ENCODE measurements at regions not wholly inside any gene's neighbourhood (a gene's known extent, or its start where the extent isn't known, plus 50 kb on each side); places are given as distances from the start of the nearest gene placed in this dataset.

GRCh38 chr4:13944095-13944511, 316.6 kb upstream of the BOD1L1 start:
- DNase-seq: no peak

- no peak for DNase-seq
These were observed 320.4 kb upstream of the BOD1L1 start for GRCh38 chr4:13947921-13948320.

DNA sequence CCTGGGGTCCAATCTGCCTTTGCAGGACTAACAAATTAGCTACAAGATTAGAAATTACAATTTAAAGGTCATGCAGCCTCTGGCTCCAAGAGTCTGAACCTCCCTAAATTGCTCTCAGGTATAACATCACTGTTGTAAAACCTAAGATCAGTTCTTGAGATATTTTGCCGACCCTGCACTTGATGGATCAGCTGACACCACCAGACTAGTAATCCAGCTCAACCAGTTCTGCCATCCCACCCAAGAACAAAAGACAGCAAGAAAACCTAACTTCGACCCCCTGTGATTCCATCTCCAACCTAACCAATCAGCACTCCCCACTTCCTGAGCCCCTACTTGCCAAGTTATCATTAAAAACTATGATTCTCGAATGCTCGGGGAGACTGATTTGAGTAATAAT, 323.0 kb upstream of the BOD1L1 start:
- no peak for DNase-seq

DNA sequence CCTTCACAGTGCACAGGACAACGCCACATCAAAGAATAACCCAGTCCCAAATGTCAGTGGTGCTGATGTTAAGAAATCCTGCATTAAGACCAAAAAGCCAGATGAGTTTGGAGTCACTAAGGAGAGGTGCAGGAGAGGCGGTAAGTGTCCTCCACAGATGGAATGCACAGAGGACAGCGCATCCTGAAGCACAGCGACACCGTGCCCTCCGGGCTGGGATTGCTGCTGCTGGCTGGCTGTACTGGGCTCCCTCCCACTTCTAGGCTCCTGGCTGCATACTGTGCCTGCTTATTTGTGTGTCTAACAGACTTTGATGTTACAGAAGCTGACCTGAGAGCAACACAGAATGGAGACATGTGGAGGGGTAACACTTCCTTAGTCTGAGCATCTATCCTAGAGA, 325.6 kb upstream of the BOD1L1 start:
- DNase-seq: no peak

DNA sequence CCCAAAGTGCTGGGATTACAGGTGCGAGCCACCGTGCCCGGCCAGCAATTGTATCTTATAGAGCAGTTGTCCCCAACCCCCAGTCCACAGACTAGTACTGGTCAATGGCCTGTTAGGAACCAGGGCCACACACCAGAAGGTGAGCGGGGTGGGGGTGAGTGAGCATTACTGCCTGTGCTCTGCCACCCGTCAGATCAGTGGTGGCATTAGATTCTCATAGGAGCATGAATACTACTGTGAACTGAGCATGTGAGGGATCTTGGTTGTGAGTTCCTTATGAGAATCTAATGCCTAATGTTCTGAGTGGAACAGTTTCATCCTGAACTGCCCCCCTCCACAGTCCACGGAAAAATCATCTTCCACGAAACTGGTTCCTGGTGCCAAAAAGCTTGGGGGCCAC, 328.0 kb upstream of the BOD1L1 start:
- no peak for DNase-seq

GRCh38 chr4:13956947-13957346, 329.4 kb upstream of the BOD1L1 start:
- DNase-seq: no peak

- no peak for DNase-seq
These were observed 330.3 kb upstream of the BOD1L1 start for GRCh38 chr4:13957871-13958270.

GRCh38 chr4:13963601-13964000, 336.1 kb upstream of the BOD1L1 start:
- no peak for DNase-seq

DNA sequence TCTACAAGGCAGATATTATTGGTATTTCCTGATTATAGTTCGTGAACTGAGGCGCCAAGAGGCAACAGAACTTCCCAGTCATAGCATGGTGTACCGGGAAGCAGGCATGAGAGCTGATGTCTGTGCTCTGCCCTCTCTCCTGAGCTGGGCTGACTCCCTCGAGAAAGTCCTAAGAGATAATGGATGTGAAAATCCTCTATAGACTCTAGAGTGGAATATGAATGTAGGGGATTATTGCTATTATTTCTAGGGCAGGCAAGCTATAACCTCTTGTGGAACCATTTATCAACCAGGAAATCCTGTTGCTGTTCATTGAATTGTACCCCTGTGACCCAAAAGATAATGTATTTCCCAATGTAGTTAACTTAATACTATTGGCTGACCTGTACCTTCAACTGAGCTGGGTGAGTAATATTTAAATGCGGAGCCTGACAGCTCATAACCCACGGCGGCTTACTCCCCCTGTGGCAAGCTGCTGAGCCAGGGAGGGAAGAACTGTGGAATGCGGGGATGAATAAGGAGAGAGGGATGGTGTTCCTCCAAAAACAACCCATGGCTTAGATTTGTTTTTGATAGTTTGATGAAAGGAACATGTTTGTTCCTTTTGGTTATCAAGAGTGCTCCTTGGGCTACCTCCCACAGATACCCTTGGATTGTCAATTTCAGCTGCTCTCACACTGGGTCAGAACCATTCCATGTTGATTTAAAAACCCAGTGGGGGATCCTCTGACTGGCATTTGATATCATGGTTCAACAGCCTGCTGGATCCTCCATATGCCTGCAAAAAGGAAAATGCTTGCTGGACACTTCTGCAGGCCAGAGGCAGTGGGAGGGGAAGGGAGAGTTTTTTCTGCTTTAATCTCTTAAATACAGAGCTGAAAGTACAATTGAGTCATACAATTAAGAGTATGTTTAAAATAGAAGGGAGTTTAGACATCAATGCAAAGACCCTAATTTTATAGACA, 339.0 kb upstream of the BOD1L1 start:
- DNase-seq: no peak

- no peak for DNase-seq
These were observed 341.2 kb upstream of the BOD1L1 start for GRCh38 chr4:13968723-13969122.

DNA sequence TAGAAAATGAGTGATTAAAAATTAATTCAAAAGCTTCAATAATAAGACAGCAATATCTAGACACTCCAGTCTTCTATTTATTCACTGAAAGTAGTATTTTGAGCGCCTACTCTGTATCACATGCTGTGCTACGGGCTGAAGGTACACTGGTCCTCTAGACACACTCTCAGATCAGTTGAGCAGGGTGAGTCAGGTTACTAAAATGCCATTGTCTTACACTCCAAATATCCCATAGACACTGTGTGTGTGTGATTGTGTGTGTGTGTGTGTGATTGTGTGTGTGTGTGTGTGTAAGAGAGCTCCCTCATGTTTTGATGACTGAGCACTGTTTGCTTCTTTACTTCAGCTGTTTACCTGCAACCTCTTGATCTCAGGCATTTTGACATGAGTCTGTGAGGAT, 342.8 kb upstream of the BOD1L1 start:
- DNase-seq: no peak

DNA sequence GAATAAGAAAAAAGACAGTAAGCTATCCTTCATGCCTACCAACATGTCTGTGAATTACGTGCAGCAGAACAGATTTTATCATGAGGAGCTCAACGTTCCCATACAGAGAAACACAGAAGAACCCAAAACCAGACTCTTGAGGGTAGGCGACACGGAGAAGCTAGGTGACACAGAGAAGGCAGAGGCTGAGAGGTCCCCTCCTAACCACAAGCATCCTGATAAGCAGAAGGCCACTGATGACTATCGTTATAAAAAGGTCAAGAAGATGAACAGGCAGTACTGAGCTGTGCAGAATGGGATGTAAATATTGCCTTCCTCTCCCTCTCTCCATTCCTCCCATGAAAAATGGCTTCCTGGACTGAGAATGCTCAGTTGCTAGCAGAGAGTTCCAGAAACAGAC, 350.2 kb upstream of the BOD1L1 start:
- no peak for DNase-seq

GRCh38 chr4:13980317-13981310, 353.1 kb upstream of the BOD1L1 start:
- no peak for DNase-seq

- DNase-seq: no peak
These were observed 354.0 kb upstream of the BOD1L1 start for GRCh38 chr4:13981499-13981898.

- no peak for DNase-seq
These were observed 354.5 kb upstream of the BOD1L1 start for GRCh38 chr4:13982010-13982409.

DNA sequence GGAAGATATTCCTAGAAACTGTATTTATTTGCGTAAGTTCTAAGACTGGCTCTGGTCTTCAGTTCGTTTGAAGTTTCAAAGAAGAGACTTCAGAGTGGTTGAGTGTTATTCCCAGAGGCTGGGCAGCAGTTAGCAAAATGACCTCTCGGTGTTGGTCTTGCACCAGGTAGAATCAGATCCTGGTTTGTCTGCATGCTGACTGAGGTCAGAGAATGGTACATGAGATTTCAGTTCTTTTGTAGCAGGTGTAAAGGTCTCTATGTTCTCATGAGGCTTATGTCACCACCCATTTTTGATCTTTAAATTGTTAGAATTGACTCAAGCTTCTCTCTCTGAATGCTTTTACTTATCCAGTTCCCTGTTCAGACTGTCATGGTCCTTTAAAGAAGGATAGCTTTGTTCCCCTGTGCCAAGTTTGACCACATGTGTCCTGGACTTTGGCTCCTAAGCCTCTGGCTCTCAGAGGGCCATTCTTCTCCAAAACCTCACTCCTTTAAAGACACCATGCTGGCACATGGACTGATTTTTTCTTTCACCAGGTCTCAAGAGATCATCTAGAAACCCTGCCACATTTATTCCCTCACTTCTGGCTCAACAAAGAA, 355.8 kb upstream of the BOD1L1 start:
- DNase-seq: no peak

DNA sequence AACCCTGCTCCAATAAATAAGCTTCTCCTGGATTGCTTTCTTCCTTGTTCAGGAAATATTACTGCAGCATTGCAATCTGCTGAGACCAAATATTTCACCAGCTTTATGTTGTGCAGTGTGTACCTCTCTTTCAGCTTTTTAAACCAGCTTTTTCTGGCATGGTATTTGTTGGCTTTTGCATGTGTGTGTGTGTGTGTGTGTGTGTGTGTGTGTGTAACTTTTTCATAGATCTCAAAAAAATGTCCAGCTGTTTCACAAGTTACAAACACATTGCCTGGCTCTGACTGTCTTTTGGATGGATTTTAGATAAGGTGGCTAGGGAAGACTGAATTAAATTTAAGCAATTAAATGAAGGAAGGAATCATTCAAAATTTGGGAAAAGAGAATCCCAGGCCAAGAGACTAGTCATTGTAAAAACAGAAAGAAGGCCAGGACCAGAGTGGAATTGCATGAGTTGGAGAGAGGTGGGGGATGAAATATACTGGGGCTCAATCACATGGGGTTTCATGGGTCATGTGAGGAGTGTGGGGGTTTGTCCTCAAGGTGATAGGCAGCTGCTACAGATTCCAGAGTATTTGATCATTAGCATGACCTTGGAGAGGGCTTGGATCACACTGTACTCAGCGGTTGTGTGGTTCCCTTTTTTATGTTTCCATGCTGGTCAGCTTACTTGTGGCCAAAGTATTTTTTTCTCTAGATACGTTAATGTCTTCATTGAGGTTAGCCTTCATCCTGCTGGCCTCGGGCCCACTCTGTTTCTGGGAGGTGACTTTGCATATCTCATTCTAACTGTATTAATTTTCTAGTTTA, 357.7 kb upstream of the BOD1L1 start:
- DNase-seq: no peak

DNA sequence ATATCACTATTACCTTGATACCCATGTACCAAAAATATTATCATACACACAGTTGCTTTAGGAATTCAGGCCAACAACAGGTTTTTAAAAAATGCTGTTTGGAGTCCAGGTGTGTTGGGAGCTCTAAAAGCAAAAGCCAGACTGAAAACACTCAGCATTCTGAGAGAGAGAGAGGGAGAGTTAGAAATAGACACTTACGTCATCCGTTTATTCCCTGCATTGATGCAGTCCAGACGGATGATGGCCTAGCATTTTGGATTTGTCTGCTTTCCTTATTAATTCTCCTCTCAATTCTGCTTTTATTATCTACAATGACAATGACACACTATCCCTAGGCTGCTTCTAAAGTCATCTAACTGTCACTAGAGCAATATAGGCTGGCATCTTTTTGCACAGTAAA, 358.3 kb upstream of the BOD1L1 start:
- no peak for DNase-seq

- DNase-seq: no peak
These were observed 359.0 kb upstream of the BOD1L1 start for GRCh38 chr4:13986548-13986947.

DNA sequence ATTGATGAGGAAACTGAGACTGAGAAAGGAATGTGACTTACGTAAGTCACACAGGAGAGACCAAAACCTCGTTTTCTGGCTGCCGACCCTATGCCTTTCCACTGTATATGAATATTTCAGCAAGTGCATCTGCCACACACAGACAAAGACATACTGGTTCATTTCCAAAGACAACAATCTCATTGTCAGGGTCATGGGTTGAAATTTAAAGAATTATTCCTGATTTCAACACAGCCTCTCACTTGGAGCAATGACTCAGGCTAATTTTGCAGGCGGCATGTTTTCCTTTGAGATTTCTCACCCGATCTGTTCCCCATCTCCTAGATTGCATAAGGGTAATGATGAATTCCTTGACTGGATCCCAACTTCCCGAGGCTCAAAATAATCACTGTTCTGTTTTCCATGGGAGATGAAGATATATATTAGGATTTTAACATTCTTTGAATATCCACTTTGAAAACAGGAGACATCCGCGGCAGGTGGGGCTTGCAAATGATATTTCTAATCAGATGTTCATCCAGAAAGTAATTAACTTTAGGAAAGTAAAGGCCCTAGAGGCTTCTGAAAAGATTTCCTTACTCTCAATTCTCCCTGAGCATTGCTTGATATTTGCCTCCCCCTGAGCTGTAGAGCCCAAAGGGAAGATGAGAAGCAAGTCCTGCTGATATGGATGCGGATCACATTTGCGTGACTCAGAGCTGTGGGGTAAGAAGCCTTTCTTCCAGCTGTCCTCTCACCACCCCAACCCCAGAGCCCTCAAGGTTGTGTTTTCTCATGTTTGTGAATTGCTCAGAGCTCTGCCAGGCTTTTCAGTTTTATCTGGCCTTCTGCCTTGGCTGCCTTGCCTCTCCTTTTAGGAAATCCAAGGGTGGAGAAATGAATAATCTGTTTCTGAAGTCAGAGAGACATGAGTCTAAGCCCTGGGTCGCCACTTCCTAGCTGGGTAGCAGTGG, 361.1 kb upstream of the BOD1L1 start:
- DNase-seq: no peak

GRCh38 chr4:13989501-13989900, 362.0 kb upstream of the BOD1L1 start:
- no peak for DNase-seq
